ENCODE measurements at regions not wholly inside any gene's neighbourhood (a gene's known extent, or its start where the extent isn't known, plus 50 kb on each side); places are given as distances from the start of the nearest gene placed in this dataset.
"Not testable (repeated sequence)": the region's sequence is repeated elsewhere in the genome, so short reads cannot be mapped to it uniquely, and the experiment has no call there.

- DNase-seq: no peak
Measured at GRCh38 chr6:144894240-144894639, 609.1 kb downstream of the UTRN start.

GRCh38 chr6:144895313-144896278, 610.5 kb downstream of the UTRN start:
- DNase-seq: no peak

GRCh38 chr6:144896289-144896688, 611.2 kb downstream of the UTRN start:
- DNase-seq: no peak

- no peak for DNase-seq
Measured at GRCh38 chr6:144896871-144897270, 611.7 kb downstream of the UTRN start.

- DNase-seq: no peak
Measured at GRCh38 chr6:144897441-144897921, 612.3 kb downstream of the UTRN start.

- no peak for DNase-seq
Measured at GRCh38 chr6:144898052-144898689, 613.0 kb downstream of the UTRN start.

GRCh38 chr6:144898741-144899140, 613.6 kb downstream of the UTRN start:
- DNase-seq: no peak

GRCh38 chr6:144899161-144899560, 614.0 kb downstream of the UTRN start:
- no peak for DNase-seq

GRCh38 chr6:144901412-144901811, 616.3 kb downstream of the UTRN start:
- no peak for DNase-seq

GRCh38 chr6:144908004-144908403, 622.9 kb downstream of the UTRN start:
- DNase-seq: no peak

GRCh38 chr6:144909753-144910285, 624.7 kb downstream of the UTRN start:
- no peak for DNase-seq

- no peak for DNase-seq
Measured at GRCh38 chr6:144911322-144911721, 626.2 kb downstream of the UTRN start.

GRCh38 chr6:144912474-144912873, 627.3 kb downstream of the UTRN start:
- peak; percentile 35 for DNase-seq

- no peak for DNase-seq
Measured at GRCh38 chr6:144918073-144918472, 632.9 kb downstream of the UTRN start.

- no peak for DNase-seq
Measured at GRCh38 chr6:144919560-144919959, 634.4 kb downstream of the UTRN start.

GRCh38 chr6:144920391-144920961, 635.3 kb downstream of the UTRN start:
- DNase-seq: no peak

GRCh38 chr6:144921206-144921975, 636.3 kb downstream of the UTRN start:
- no peak for DNase-seq

GRCh38 chr6:144922120-144922722, 637.1 kb downstream of the UTRN start:
- no peak for DNase-seq

- DNase-seq: not testable (repeated sequence)
Measured at GRCh38 chr6:144922771-144923490, 637.8 kb downstream of the UTRN start.

- not testable (repeated sequence) for DNase-seq
Measured at GRCh38 chr6:144923491-144923787, 638.3 kb downstream of the UTRN start.

- no peak for DNase-seq
Measured at GRCh38 chr6:144928847-144929246, 643.7 kb downstream of the UTRN start.
